Daoy (cell line): ENCODE measurements at regions not wholly inside any gene's neighbourhood (a gene's known extent, or its start where the extent isn't known, plus 50 kb on each side); places are given as distances from the start of the nearest gene placed in this dataset.
"Not testable (repeated sequence)": the region's sequence is repeated elsewhere in the genome, so short reads cannot be mapped to it uniquely, and the experiment has no call there.

Source experiments
- DNase-seq: peaks from one replicate; pipeline ENCODE4 v3.0.0-alpha.2; 2015; ENCODE audit warnings: low read depth

DNA sequence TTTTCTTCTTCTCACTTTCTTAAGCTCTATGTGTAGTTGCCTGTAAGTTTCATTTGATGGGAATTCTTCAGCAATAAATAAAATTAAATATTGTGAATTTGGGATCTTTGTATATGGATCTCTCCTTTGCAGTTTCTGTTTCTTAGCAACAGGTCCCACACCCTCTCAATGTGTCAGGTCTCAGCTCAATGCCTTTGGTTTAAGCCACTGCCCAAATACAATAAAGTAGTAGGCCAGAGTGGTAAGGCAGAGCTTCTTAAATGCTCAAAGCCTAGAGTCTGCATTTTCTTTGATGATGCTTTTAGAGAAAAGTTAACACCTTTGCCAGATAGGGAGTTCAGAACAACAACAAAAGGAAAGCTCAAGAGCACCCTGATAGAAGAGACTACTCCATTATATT is 343.7 kb downstream of the NSUN3 start:
- DNase-seq = no peak

DNA sequence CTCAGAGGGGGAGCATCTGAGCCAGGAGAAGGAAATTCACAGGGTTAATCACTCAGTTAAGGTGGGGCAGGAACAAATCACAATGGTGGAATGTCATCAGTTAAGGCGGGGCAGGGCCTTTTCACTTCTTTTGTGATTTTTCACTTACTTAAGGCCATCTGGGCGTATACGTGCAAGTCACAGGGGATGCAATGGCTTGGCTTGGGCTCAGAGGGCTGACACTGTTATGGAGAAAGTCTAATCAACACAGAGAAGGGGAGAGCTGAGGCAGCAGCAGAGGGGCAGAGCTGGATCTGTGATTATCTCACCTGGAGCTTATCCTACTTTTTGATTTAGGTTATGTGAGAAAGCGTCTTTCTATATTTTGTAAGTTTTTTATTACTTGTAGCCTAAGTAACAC is 350.1 kb downstream of the NSUN3 start:
- DNase-seq = not testable (repeated sequence)

DNA sequence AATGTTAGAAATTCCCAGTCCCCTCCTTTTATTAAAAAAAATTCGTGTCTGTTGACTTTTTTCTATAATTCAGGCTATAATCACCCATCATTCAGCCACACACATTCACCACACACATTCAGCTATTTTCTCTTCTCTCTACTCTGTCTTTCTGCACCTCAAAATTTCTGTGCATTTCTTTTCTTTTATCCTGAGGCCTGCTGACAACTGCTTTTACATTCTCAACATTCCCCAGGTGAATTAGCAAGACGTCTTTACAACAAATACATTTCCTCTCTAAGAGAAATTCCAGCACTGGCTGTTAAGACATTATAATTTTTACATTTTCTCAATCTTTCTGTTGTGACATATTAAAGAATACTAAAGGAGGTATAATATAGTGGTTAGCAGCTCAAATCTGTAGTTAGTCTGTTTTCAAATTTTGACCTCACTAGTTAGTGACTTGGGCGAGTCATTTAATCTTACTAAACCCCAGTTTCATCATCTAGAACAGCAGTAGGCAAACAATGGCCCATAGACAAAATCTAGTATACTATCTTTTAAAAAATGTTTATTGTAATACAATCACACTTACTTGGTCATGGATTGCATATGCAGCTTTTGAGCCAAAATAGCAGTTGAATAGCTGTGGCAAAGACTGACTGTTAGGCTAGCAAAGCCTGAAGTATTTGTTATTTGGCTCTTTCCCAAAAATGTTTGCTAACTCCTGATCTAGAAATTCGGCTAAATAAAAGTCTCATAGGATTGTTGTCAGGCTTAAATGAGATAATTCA is 350.7 kb downstream of the NSUN3 start:
- no peak for DNase-seq

DNA sequence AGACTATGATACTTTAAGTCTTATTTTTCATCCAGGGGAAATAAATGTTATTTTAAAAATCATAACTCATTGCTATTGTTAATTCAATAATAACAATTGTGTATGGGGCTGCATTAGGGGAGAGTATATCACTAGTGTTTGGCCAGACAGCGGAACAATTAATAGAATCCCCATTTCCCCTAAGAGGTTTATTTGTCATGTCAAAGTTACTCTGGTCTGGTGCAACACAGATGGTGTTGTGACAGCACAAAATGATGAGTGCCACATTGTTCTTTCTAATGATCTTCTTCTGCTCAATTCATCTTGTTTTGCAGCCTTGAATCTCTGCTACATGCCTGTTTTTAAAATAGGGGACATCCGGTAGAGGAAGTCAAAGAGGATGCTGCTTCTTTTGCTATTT is 351.6 kb downstream of the NSUN3 start:
- no peak for DNase-seq

DNA sequence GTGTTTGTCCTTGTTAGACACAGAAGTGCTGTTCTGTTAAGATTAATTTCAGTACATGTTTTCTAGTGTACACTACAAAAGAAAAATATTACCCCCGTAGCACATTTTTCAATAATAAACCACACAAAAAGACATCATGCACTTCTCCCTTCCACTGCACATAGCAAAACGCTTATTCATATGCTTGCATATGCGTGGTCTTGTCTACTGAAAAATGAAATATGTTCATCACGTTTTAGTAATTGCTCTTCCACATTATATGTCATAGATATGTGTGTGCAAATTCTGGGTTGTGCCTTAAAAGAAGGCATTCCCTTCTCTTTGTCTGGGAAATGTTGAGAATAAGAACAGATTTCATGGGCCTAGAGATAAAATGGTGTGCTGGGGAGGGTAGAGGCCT is 353.9 kb downstream of the NSUN3 start:
- no peak for DNase-seq

DNA sequence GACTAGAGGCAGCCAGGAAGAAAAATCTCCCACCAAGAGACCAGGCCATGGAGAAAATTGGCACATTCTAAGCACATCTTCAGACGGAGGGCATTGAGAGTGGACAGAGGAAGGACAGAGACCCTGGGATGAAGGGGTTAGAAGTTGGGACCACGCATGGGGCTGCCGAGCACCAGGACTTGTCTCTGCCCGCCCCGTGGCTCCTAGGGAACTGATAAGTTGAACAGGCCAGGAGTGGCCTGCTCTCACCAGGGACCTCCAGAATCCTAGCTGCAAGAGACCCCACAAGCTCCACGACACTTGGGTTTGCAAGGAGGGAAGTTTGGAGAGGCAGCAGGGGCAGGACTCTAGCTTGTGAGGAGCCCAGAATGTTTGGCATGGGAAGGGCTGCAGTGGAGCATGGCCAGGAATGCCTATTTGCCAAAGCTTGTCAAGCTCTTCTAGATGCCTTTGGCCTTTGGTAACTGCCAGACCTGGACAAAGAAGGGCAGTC is 355.1 kb downstream of the NSUN3 start:
- DNase-seq = no peak

DNA sequence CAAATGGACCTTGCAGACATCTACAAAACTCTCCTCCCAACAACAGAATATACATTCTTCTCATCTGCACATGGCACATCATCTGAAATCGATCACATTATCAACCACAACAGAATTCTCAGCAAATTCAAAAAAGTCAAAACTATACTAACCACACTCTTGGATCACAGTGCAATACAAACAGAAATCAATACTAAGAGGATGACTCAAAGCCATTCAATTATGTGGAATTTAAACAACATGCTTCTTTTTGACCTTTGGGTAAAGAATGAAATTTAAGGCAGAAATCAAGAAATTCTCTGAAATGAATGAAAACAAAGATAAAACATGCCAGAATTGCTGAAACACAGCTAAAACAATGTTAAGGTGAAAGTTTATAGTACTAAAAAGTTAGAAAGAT is 358.1 kb downstream of the NSUN3 start:
- no peak for DNase-seq

DNA sequence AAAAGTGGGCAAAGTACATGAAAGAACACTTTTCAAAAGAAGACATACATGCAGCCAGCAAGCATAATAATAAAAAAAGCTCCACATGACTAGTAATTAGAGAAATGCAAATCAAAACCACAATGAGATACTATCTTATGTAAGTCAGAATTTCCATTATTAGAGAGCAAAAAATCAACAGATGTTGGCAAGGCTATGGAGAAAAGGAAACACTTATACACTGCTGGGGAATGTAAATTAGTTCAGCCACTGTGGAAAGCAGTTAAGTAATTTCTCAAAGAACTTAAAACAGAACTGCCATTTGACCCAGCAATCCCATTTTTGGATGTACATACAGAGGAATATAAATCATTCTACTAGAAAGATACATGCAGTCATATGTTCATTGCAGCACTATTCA is 360.7 kb downstream of the NSUN3 start:
- DNase-seq = no peak

DNA sequence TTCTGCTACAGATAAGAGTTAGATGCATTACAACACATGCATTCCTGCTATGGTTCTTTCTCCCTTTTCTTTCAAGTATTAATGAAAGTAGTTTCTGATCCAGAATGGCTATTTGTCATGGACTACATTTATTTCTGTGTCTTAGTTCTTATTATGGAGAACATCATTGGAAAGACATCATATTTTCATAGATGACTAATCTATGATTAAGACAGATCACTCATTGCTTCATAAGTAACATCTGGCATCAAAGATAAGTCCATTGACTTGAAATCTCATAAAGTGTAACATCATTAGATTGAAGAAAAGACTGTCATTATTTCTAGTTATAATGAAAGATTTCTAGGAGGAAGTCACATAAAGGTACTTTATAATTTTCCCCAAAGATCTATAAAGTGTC is 366.7 kb downstream of the NSUN3 start:
- DNase-seq = no peak

DNA sequence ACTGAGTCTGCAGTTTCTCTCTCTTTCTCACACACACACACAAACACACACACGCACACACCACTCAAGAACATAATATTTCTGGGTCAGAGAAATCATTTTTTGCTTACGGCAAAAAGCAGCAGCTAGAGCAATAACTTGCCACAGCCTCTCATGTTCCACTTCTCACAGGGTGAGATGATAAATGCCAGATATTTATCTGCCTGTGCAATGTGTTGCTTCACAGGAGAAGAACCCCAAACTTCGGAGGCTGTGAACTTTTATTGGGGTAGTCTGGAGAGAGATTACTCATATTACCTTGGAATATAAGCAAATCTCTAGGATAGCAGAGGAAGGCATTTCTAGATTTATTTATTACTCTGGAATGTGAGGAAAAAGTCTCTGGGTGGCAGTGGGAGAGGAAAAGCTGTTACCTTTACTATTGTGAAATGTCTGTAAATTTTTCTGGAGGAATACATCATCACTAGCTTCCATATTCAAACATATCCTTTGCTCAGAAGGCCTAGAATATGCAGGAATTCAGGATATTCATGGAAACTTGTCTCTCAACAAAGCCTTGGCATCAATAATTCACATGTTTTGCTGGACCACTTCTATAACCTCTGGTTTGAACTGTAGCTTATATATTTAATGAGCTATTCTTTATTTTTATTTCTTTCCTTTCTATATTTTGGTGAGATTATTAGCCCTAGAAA is 369.2 kb downstream of the NSUN3 start:
- DNase-seq = no peak

DNA sequence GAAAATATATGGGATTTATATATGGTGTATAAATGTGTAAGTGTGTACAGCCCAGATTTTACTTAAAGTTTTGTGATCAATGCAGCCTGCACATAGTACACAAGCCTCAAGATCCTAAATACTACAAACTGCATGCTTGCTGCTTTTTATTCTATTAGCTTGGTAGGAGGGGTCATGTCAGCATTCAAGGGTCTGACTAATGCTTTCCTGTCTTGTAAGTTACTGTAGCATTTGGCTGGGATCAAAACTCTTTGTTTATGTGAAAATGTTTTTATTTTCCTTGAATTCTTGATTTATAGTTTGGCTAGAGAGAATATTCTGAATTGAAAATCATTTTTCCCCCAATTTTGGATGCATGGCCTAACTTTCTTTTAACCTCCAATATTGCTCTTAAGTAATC is 370.9 kb downstream of the NSUN3 start:
- DNase-seq = no peak

DNA sequence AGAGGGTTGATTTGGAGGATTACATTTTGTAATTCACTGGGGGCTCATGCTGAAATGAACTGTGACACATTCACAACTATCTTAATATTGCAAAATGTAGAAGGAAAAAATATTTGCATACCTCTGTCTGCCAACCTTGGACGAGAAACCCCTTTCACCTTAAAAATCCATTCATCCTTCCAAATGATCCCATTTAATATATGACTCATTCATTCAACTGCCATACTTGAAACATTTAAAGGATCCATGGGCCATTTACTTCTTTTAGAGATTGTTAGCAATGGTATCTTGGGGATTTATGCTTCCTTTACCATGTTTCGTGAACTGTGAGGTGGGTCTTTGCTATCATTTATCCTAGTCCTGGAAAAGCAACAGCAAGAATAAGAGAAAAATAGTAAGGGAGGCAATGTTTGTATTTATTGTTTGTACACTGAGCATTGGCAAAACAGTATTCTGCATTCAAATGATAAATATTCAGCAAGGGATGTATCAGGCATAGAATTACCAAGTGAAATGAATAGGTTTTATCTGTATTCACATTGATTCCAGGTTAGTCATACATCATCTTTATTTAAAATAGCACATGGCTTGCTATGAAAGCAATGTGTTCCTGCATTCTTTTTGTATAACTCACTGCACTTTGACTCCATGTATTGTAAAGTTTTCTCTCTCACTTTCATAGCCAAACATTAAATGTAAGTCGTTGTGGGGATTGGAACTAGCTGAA is 378.1 kb downstream of the NSUN3 start:
- no peak for DNase-seq

DNA sequence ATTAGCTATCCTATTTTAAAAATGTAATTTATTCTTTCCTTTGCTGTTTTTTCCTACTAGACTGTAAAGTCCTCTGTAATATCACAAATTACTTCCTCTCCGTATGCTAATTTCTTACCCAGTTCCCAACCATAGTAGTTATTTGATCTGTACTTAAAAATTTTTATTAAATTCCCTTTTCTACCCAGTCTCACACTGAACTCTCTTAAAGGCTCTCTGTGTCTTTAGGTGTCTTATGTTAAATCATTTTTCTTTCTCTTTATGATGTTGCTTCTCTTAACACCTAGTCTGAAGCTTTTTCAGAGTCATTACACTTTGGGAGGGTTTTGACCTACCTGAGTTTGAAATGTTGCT is 378.6 kb downstream of the NSUN3 start:
- no peak for DNase-seq

DNA sequence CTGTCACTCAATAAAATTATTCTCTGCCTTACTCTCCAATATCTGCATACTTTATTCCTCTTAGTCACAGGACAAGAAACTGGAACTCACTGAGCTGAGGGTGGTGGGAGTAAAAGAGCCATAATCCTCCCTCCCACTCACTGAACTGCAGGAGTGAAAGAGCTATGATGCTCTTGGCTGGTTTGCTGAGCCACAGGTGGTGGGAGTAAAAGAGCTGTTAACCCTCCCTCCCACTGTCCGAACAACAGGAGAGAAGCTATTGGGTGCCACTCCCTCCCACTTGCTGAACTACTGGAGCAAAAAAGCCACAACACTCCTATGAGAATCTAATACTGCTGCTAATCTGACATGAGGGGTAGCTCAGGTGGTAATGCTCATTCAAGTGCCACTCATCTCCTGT is 391.0 kb downstream of the NSUN3 start:
- DNase-seq = no peak

DNA sequence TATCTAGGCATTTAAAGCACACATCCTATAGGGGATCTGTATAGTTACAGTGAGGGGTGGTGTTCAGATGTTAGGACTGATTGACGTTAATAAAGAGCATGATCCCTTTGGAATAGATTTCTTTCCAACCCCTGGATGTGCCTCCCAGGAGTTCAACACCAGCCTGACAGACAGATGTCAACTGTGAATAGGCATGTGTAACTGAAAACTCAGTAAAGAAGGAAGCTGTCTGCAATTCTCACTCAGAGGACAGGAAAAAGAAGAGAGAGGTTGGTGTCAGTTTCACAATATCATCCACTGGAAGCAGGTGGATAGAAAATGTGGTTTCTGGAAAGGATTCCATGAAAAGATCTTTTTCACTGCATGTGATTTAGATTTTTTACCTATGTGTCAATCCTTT is 396.3 kb downstream of the NSUN3 start:
- DNase-seq = no peak

DNA sequence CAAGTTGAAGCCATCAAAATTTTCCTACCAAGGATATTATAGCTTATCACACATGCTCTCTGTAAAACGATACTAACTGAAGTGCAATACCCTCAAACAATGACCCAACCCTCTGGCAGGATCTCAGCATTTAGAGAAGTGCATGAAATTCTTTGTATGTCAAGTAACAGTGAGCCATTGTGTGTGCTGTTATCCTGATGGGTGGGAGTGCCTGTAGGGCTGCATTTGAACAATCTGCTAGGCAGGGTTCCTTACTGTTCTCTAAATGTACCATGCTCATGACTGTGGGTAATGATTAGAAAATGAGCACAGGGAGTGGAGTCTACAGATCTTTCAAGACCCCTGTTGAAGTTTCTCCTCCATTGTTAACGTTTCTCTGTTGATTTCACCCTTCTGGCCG is 398.1 kb downstream of the NSUN3 start:
- no peak for DNase-seq

DNA sequence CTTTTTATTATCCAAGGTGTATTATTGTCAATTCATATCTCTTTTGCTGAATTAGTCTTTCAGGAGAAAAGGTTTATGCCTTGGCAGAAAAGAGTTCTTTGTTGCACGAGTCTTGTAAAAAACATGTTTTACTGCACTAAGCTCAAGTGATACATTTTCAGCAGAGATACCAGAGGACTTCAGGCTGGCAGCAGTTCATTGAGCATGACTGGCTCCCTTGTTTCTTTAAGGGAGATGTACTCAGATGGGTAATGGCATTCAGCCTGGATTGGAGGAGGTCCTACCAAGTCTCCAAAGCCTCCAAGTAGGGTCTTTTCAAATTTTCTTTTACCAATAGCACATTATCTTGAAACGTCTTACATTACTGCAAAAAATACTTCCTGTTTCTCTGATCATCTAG is 400.1 kb downstream of the NSUN3 start:
- no peak for DNase-seq

DNA sequence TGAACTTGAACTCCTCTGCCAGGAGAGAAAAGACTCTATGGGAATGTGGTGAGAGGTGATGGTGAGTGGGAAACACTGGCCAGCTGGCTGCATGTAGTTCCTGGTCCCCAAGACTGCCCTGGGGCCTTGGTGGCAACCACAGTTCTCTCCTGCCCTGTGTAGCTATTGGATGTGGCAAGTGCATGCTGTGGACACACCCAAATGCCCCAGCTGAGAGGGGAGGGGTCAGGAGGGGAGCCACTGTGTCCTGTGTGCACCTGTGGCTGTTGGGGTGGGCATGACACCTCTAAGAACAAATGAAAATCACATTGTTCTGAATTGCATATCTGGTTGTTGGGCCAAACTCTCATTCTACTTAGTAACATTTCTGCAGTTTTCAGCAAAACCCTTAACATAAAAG is 409.6 kb downstream of the NSUN3 start:
- DNase-seq = no peak

DNA sequence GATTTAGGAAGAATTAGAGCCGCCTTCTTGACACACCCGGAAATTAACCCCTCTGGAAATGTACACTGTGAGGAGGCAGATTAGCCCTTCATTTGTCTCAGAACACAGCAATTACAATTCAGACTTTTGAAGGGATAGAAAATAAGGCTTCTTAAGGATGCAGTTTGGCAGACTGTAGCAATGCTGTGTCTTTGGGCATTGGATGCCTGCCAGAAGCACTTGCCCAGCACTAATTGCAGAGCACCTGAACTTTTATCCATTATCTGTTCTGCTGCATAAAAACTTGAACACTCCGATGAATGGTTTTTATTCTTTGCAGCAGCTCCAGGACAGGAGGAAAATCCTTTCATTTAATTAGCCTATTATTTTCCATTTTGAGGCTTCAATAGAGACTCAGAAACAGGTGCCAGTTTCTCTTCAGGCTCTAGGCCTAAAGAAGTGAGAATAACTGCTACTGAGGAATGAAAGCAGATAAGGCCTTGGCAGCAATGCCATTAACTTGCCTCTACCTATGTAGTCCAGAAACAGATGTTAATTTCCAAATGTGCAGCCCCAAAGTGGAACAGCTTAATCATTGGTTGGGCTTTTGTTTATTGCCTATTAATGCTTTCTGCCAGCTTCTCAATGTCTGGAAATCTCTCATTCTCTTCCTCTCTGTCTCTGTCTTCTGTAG is 418.5 kb downstream of the NSUN3 start:
- no peak for DNase-seq

DNA sequence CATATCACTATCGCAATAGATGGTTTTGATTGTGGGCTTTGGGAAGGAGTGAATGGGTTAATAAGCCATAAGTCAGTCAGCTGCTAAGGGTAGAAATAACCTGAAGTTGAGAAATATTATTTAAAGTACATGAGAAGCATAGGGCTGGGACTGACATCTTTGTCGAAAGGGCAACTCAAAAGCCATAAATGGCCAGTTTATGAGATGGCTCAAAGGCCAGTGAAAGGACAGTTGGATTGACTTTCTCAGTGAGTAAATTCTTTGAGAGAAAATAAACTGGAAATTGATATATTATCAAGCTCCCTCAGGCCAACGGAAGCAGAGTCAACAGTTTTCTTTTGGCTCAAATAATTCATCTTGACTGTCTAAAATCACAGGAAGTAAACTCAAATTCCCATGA is 419.8 kb downstream of the NSUN3 start:
- no peak for DNase-seq

DNA sequence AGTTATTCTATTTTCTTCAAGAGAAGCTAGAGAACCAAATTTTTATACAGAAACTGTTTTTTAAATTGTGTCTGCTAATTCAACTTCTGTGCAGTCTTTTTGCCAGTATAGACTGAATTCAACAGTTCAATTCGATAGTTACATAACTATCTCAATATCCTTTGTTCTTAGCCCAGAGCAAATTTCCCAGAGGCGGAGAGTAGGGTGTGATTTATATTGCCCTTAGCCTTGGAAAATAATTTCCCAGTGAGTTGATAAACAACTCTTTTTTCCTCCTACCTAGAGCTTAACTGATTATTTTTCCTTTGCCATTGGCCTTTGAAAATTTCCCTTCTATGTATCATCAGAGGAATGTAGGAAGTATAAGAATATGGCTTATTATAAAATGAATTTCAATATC is 420.5 kb downstream of the NSUN3 start:
- no peak for DNase-seq

DNA sequence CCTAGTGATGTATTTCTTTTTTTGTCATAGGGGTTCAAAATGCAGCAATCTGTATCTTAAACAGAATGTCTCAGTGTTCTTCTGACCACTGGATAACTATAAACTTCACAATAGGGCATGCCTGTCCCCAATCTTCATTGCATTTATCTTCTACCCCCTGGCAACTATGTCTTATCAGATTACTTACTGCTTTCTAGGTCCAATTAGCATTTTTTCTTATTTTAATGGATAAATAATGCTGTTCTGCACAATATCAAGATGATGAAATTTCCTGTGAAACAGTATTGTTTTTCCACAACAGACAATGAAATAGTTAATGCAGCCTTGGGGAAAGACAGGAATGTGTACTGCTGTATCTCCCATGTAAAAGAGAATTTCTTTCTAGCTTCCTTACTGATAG is 432.1 kb downstream of the NSUN3 start:
- no peak for DNase-seq
